HK-2 (cell line): ENCODE measurements at regions not wholly inside any gene's neighbourhood (a gene's known extent, or its start where the extent isn't known, plus 50 kb on each side); places are given as distances from the start of the nearest gene placed in this dataset.
"Not testable (repeated sequence)": the region's sequence is repeated elsewhere in the genome, so short reads cannot be mapped to it uniquely, and the experiment has no call there.

Source experiments
- DNase-seq: peaks from one replicate; pipeline ENCODE4 v3.0.0-alpha.2; 2018; ENCODE audit not compliant: unreplicated experiment

- DNase-seq, result no peak
Measured at GRCh38 chr12:32010631-32011336, 51.6 kb downstream of the RESF1 start.

GRCh38 chr12:32012249-32012785 is 53.1 kb downstream of the RESF1 start:
- no peak for DNase-seq

DNA sequence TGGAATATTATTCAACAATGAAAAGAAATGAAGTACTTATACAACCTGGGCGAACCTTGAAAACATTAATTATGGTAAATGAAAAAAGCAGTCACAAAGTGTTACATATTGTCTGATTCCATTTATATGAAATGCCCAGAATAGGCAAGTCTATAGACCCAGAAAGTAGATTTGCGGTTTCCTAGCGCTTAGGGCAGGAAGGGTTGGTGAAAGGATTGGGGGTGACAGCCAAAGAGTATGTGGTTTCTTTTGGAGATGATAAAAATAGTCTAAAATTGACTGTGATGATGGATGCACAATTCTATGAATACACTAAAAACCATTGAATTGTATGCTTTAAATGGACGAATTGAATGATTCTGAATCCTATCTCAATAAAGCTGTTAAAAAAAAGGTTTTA is 55.8 kb downstream of the RESF1 start:
- DNase-seq, result no peak

DNA sequence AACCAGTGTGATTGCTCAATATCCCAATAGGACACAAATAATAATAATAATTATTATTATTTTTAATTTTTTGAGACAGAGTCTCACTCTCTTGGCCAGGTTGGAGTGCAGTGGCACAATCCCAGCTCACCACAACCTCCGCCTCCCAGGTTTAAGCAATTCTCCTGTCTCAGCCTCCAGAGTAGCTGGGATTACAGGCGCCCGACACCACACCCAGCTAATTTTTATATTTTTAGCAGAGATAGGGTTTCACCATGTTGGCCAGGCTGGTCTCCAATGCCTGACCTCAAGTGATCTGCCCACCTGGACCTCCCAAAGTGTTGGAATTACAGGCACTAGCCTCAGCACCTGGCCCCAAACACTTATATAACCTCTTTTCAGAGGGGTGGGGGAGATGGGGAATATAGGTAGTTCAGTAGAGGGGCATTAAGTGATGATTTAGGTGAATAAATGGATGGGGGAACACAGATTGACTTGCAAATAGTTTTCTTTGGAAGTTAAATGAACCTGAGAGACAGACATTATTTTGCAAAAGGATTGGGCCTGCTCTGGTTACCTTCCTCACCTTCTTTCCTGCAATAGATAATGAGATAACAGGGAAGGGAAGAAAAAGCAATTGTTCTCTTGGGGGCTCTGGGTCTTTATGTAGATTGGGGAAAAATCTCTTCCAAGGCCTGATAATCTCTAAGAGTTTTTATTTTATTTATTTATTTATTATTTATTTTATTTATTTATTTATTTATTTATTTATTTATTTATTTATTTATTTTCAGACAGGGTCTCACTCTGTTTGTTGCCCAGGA is 57.7 kb downstream of the RESF1 start:
- no peak for DNase-seq

DNA sequence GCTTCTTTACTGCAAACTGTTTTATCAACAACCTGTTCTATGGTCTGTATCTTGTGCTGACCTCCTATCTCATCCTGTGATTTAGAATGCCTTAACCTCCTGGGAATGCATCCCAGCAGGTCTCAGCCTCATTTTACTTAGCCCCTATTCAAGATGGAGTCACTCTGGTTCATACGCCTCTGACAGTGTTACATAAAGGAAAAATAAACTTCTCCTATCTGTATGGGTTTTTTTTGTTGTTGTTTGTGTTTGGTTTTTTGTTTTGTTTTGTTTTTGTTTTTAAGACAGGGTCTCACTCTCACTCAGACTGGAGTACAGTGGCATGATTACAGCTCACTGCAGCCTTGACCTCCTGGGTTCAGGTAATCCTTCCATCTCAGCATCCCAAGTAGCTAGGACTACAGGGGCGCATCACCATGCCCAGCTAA is 62.1 kb downstream of the RESF1 start:
- no peak for DNase-seq

- DNase-seq, result not testable (repeated sequence)
Measured at GRCh38 chr12:32022387-32022786, 63.2 kb downstream of the RESF1 start.

DNA sequence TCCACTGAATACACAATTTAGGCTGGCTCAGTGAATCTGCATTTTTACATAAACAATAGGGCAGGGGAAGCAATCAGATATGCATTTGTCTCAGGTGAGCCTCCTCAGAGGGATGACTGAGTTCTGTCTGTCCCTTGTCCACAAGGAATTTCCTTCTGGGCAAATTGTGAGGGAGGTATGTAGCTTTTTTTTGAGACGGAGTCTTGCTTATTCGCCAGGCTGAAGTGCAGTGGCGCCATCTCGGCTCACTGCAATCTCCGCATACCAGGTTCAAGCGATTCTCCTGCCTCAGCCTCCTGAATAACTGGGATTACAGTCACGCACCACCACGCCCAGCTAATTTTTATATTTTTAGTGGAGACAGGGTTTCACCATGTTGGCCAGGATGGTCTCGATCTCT is 64.6 kb downstream of the RESF1 start:
- not testable (repeated sequence) for DNase-seq

DNA sequence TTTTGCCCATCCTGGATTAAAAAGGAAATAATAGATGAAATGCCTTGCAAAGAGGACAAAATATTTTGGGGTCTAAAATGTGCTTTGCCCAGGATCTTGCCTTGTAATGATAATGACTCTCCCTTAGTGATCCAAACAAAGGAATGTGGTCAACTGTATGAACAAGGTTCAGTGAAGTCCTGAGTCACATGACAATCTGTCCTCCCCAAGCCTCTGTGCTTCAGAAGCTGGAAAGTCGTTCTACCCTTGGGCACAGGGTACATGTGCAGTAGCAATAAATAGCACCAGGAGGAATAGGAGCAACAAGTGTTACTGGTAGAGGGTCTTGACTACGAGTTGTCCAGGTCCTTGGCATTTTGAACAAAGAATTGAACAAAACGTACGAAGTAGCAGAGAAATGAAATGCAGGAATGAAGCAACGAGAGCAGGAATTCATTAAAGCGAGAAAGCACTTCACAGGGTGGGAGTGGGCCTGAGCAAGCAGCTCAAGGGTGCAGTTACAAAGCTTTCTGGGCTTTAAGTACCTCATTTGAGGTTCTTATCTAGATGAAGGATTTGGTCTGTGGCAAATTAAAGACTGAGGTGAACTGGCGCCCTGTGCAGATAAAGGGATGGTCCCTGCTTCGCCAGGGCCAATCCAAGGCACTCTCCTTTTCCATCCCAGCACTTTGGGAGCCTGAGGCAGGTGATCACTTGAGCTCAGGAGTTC is 65.8 kb downstream of the RESF1 start:
- no peak for DNase-seq

DNA sequence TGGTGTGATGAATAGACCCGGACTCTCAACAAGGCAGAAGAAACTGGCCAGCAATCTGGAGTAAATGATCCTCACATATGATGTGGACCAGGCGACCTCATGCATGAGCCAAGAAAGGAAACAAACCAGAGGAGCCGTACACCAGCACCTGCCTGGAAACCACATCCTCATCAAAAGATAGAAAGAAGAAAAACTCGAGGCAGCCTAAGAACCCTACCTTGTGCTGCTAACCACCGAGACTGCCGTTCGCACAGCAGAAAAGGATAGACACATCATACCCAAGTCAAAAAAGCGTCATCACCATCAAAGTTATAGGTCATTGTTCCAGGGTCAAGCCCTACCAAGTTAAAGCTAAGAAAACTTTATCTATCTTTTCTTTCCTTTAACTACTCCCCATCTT is 66.7 kb downstream of the RESF1 start:
- DNase-seq, result no peak

DNA sequence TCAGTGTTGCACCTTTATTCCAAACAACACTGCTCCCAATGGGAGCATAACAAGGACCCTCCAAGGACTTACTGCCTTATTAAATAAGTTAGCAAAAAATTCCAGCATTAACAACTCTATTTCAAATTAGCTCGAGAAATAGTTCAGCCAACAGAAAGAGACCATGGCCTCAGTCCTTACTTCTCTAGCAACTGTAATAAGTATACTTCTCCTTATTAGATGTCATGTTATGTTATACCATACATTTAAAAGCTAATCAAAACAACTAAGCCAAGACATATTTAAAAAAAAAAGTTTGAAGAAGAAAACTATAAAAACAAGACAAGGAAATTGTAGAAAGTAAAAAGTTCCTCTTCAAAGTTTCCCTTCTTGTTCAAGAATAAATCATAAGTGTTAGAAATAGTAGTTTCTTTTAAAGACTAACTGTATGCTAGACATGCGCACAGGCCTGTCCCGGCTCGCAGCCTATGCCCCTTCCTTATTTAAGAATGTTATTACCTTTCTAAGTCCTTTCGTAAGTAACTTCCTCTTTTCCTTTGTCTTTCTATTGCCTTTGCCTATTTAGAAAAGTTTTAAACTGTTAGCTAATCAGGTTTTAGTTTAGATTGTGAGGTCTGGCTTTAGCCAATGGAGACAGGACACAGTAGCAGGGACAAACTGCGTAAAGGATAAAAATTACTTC is 68.6 kb downstream of the RESF1 start:
- DNase-seq, result no peak

- DNase-seq, result no peak
Measured at GRCh38 chr12:32030151-32030550, 70.9 kb downstream of the RESF1 start.

GRCh38 chr12:32030676-32031075 is 71.5 kb downstream of the RESF1 start:
- DNase-seq, result no peak

DNA sequence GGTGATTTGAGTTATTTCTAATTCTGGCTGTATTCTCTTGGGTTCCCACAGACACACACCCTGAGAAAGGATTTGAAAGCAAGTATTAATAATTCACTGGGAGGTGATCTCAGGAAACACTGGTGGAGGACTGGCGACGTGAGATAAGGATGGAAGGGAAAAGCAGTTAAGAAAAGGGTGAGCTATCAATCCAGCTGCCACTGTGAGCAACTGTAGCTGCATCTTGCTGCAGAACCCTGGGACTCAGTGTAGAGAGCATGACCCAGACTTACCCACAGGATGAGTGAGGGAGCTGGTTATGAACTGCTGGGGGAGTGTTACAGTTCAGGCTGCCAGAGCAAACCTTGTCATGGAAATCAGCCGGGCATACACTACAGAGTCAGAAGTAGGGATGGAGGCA is 71.9 kb downstream of the RESF1 start:
- no peak for DNase-seq

GRCh38 chr12:32032205-32032810 is 73.1 kb downstream of the RESF1 start:
- no peak for DNase-seq

GRCh38 chr12:32033406-32033805 is 73.2 kb upstream of the BICD1 start:
- no peak for DNase-seq

GRCh38 chr12:32034045-32034444 is 72.6 kb upstream of the BICD1 start:
- no peak for DNase-seq

DNA sequence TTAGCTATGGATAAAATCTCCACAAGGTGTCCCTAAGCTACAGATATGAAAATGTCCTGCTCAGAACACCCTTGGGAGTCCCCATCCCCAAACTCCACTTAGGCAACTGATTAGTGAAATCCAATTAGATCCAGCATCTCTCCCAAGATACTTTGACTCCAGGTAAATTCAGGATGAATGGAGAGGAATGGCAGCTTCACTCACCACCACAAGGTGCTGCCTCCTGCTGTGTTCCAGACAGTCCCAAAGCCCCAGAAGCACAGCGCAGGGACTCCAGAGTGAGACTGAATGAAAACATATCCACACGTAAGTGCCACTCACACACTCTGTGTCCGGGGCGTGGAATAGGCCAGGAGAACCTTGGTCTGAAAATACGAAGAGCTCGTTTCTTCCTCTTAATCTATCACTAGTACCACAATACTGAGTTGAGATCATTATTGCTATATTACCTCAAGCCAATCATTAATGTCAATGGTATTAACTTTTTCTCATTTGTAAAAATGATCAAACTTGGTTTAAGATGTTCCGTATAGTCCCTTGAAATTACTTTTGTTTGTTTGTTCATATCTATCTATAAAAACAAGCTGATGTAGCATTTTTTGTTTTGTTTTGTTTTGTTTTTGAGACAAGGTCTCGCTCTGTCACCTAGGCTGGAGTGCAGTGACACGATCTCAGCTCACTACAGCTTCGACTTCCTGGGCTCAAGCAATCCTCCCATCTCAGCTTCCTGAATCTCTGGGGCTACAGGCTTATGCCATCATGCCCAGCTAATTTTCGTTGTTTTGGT is 70.0 kb upstream of the BICD1 start:
- no peak for DNase-seq

- DNase-seq, result no peak
Measured at GRCh38 chr12:32039347-32039746, 67.3 kb upstream of the BICD1 start.

- no peak for DNase-seq
Measured at GRCh38 chr12:32039917-32040575, 66.6 kb upstream of the BICD1 start.

GRCh38 chr12:32043928-32044549 is 62.6 kb upstream of the BICD1 start:
- no peak for DNase-seq
